Natural killer cell treated with Interleukin-12 subunit alpha and Interleukin-12 subunit beta and Interleukin-15 and Interleukin-18, amount 100 ng/mL, for 72 hours (primary cell): ENCODE measurements at regions not wholly inside any gene's neighbourhood (a gene's known extent, or its start where the extent isn't known, plus 50 kb on each side); places are given as distances from the start of the nearest gene placed in this dataset.
A peak's percentile ranks its signal among the peaks of the same experiment; 100 is the strongest.
"Not testable (repeated sequence)": the region's sequence is repeated elsewhere in the genome, so short reads cannot be mapped to it uniquely, and the experiment has no call there.

Experiments used
- ATAC-seq, 2 donors: fragments of 150-1000 bp; cut with Tn5 transposase in 1 of 2; sonication (Bioruptor Pico), chemical (Tn5 transposase) in 1 of 2; 2 replicates each; pipeline ENCODE4 v1.10.0; 2021
- DNase-seq: peaks from one replicate; pipeline ENCODE4 v3.0.0; 2022; ENCODE audit warnings: low spot score
- H3K27ac Mint-ChIP-seq, 2 donors: 1 replicate in 1 of 2; 2 replicates in 1 of 2; pipeline ENCODE4 v1.8.0; 2022; ENCODE audit warnings: mixed read lengths in 2 of 2, mild to moderate bottlenecking in 1 of 2, moderate library complexity in 1 of 2
- H3K27me3 Mint-ChIP-seq, 2 donors: 1 replicate in 1 of 2; 2 replicates in 1 of 2; pipeline ENCODE4 v1.8.0; 2022; ENCODE audit warnings: mixed read lengths in 2 of 2
- H3K36me3 Mint-ChIP-seq: one replicate; pipeline ENCODE4 v1.8.0; 2022; ENCODE audit warnings: mixed read lengths
- H3K4me1 Mint-ChIP-seq, 2 donors: 1 replicate in 1 of 2; 2 replicates in 1 of 2; pipeline ENCODE4 v1.8.0; 2022; ENCODE audit warnings: low read depth in 2 of 2, mixed read lengths in 2 of 2, mild to moderate bottlenecking in 1 of 2
- H3K4me3 Mint-ChIP-seq: one replicate; pipeline ENCODE4 v1.8.0; 2022; ENCODE audit warnings: mixed read lengths
- H3K9me3 Mint-ChIP-seq: 2 replicates; pipeline ENCODE4 v1.8.0; 2022; ENCODE audit warnings: mixed read lengths

DNA sequence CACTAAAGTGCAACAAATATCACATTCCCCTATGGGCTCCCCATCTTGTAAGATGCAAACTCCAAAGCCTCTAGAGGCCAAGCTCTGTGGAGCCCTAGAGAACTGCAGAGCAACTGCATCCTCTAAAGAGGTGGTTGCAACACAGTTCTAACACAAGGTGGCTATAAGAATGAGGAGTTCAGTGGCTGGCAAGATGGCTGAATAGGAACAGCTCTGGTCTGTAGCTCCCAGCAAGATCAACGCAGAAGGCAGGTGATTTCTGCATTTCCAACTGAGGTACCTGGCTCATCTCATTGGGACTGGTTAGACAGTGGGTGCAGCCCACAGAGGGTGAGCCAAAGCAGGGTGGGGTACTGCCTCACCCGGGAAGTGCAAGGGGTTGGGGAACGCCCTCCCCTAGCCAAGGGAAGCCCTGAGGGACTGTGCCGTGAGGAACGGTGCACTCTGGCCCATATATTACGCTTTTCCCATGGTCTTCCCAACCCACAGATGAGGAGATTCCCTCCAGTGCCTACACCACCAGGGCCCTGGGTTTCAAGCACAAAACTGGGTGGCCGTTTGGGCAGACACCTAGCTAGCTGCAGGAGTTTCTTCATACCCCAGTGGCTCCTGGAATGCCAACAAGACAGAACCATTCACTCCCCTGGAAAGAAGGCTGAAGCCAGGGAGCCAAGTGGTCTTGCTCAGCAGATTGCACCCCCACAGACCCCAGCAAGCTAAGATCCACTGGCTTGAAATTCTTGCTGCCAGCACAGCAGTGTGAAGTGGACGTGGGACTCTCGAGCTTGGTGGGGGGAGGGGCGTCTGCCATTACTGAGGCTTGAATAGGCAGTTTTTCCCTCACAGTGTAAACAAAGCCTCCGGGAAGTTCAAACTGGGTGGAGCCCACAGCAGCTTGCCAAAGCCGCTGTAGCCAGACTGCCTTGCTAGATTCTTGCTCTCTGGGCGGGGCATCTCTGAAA lies 188.6 kb upstream of the EGLN3 start:
- DNase-seq, H3K4me3 Mint-ChIP-seq, ATAC-seq, H3K4me1 Mint-ChIP-seq, H3K36me3 Mint-ChIP-seq, H3K27ac Mint-ChIP-seq, H3K27me3 Mint-ChIP-seq: not testable (repeated sequence)
- peaks cover 18% of the 10 kb centered on the region for H3K9me3 Mint-ChIP-seq

DNA sequence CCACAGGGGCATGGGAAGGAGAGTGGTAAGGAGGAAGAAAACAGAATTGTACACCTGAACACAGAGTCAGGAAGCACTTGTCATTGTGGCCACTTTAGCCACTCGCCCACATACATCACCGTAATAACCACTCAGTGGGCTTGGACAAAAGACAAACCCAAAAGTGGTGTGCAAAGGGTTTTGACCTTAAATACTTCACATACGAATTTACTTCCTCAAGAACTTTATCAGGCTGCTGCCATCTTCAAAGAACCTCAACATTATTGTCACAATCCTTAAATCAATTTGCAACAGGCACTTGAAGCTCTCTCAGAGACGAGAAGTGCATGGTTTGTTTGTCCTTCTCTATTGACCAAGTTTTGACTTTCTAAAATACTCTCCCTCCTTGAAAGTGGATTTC lies 187.3 kb upstream of the EGLN3 start:
- H3K36me3 Mint-ChIP-seq, result peaks cover 5% of the 10 kb centered on the region
- peaks cover 0 to 7% of the 10 kb centered on the region in 2 donors for H3K27me3 Mint-ChIP-seq
- no peaks in the 10 kb centered on the region for H3K4me1 Mint-ChIP-seq
- peaks cover 15% of the 10 kb centered on the region for H3K9me3 Mint-ChIP-seq
- DNase-seq, result no peak
- H3K4me3 Mint-ChIP-seq, result no peak overlapping the region
- no peak overlapping the region for H3K27ac Mint-ChIP-seq
- no peak for ATAC-seq

DNA sequence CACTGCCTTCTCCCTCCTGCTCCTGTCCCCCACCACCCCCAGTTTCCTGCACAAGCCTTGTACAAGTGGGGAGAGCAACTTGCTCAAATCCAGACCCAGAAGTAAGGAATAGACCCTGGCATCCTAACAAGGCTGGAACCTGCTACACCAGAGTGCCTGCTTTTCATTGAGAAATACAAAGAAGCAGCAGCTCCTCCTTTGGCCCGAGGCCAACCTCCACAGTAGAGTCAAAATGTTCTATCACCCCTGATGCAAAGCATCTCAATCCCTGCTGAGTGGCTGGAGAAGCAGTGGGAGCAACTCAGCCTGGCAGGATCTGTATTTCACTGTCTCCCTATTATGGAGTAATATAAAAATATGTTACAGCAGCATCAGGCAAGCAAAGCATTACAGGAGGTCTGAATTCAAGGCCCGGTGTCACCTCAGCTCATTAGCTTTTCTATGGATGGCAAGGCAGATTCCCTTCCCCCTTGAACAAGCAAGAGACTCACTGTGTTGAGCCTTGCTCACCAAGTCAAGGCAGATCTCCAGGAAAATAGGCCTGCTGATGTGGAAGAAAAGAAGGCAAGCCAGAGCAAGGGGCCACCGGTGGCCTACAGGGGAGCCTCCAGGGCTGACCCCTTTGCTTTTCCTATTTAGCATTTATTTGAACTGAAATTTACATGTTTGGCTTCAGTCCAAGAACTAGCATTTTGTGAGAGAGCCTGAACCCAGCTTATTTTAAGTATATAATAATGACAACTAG lies 186.3 kb upstream of the EGLN3 start:
- Mint-ChIP-seq H3K9me3 (peaks cover 10% of the 10 kb centered on the region), H3K36me3 (no peaks in the 10 kb centered on the region), H3K4me1 (no peaks in the 10 kb centered on the region), H3K27me3 (peaks cover 0 to 4% of the 10 kb centered on the region in 2 donors), H3K27ac (no peak overlapping the region), H3K4me3 (no peak overlapping the region)
- no peak for DNase-seq
- ATAC-seq, result no peak

- H3K9me3 Mint-ChIP-seq, result no peaks in the 10 kb centered on the region
- no peak overlapping the region for H3K4me3 Mint-ChIP-seq
- DNase-seq (no peak), ATAC-seq (no peak)
- H3K4me1 Mint-ChIP-seq, result no peaks in the 10 kb centered on the region
- no peak overlapping the region for H3K27ac Mint-ChIP-seq
- no peaks in the 10 kb centered on the region for H3K36me3 Mint-ChIP-seq
- H3K27me3 Mint-ChIP-seq, result peaks cover 4 to 7% of the 10 kb centered on the region in 2 donors
Observed at GRCh38 chr14:34135492-34135891, 184.6 kb upstream of the EGLN3 start.

DNA sequence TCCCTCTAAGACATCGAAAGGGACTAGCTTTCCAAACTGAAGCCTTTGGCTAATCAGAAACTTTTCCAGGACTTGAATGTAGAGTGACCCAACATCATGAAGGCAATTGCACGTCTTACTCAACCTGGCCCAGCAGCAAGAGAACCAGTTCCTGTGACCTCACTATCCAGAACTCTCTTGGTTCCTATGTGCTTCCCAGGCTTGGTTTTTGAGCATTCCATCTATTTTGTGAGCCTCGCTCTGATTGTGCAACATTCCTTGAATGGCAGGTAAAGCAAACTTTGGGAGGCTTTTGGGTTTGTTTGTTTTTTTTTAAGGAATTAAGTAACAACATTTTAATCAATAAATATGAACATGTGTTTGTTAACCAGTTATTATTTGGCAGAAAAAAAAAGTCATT lies 183.6 kb upstream of the EGLN3 start:
- Mint-ChIP-seq H3K27ac (no peak overlapping the region), H3K9me3 (no peaks in the 10 kb centered on the region), H3K27me3 (peaks cover 4 to 7% of the 10 kb centered on the region in 2 donors), H3K4me1 (no peaks in the 10 kb centered on the region), H3K36me3 (no peaks in the 10 kb centered on the region), H3K4me3 (no peak overlapping the region)
- DNase-seq, result no peak
- no peak for ATAC-seq

GRCh38 chr14:34129927-34130552 lies 179.2 kb upstream of the EGLN3 start:
- Mint-ChIP-seq H3K27ac (no peak overlapping the region), H3K4me3 (no peak overlapping the region), H3K4me1 (no peaks in the 10 kb centered on the region), H3K36me3 (no peaks in the 10 kb centered on the region), H3K9me3 (no peaks in the 10 kb centered on the region), H3K27me3 (peaks cover 7 to 9% of the 10 kb centered on the region in 2 donors)
- DNase-seq (no peak), ATAC-seq (no peak)

- H3K27ac Mint-ChIP-seq, result no peak overlapping the region
- no peak for ATAC-seq
- H3K36me3 Mint-ChIP-seq, result no peaks in the 10 kb centered on the region
- H3K27me3 Mint-ChIP-seq, result peaks cover 7 to 10% of the 10 kb centered on the region in 2 donors
- no peak for DNase-seq
- H3K4me3 Mint-ChIP-seq, result no peak overlapping the region
- H3K4me1 Mint-ChIP-seq, result no peaks in the 10 kb centered on the region
- H3K9me3 Mint-ChIP-seq, result no peaks in the 10 kb centered on the region
Observed at GRCh38 chr14:34128665-34129064, 177.8 kb upstream of the EGLN3 start.

GRCh38 chr14:34126586-34126985 lies 175.7 kb upstream of the EGLN3 start:
- Mint-ChIP-seq H3K4me1 (no peaks in the 10 kb centered on the region), H3K36me3 (no peaks in the 10 kb centered on the region), H3K4me3 (no peak overlapping the region), H3K27me3 (peaks cover 1 to 11% of the 10 kb centered on the region in 2 donors), H3K9me3 (no peaks in the 10 kb centered on the region), H3K27ac (no peak overlapping the region)
- DNase-seq (no peak), ATAC-seq (no peak)

- peaks cover 0 to 11% of the 10 kb centered on the region in 2 donors for H3K27me3 Mint-ChIP-seq
- no peak for ATAC-seq
- no peak overlapping the region for H3K4me3 Mint-ChIP-seq
Observed at GRCh38 chr14:34124585-34124984, 173.7 kb upstream of the EGLN3 start.

DNA sequence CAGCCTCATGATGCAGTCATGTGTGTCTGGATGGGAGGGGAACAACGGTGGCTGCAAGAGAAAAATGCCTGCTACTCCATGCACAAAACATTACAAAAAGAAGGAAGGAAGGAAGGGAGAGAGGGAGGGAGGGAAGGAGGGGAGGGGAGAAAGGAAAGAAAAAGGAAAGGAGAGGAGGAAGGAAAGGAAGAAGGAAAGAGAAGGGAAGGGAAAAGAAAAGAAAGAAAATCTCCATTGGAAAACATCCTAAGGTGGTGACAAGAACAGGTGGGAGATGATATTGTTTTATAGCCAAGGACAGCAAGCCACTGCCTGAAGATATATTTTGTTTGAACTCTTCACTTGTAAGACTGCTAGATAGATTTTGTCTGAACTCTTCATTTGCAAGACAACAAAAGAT lies 171.8 kb upstream of the EGLN3 start:
- ATAC-seq, result no peak
- no peak overlapping the region for H3K4me3 Mint-ChIP-seq

More at GRCh38 chr14:34124585-34124984, 173.7 kb upstream of the EGLN3 start:
- H3K4me1 Mint-ChIP-seq, result no peaks in the 10 kb centered on the region
- H3K36me3 Mint-ChIP-seq, result no peaks in the 10 kb centered on the region
- no peak overlapping the region for H3K27ac Mint-ChIP-seq
- no peaks in the 10 kb centered on the region for H3K9me3 Mint-ChIP-seq
- DNase-seq, result no peak

GRCh38 chr14:34122081-34122480 lies 171.2 kb upstream of the EGLN3 start:
- Mint-ChIP-seq H3K27ac (no peak overlapping the region), H3K4me3 (no peak overlapping the region), H3K36me3 (no peaks in the 10 kb centered on the region), H3K9me3 (no peaks in the 10 kb centered on the region), H3K4me1 (no peaks in the 10 kb centered on the region), H3K27me3 (peaks cover 0 to 11% of the 10 kb centered on the region in 2 donors)
- ATAC-seq (no peak), DNase-seq (no peak)

More for the DNA sequence above, 171.8 kb upstream of the EGLN3 start:
- Mint-ChIP-seq H3K36me3 (no peaks in the 10 kb centered on the region), H3K9me3 (no peaks in the 10 kb centered on the region), H3K27me3 (peaks cover 0 to 11% of the 10 kb centered on the region in 2 donors), H3K4me1 (no peaks in the 10 kb centered on the region), H3K27ac (no peak overlapping the region)
- DNase-seq, result no peak

DNA sequence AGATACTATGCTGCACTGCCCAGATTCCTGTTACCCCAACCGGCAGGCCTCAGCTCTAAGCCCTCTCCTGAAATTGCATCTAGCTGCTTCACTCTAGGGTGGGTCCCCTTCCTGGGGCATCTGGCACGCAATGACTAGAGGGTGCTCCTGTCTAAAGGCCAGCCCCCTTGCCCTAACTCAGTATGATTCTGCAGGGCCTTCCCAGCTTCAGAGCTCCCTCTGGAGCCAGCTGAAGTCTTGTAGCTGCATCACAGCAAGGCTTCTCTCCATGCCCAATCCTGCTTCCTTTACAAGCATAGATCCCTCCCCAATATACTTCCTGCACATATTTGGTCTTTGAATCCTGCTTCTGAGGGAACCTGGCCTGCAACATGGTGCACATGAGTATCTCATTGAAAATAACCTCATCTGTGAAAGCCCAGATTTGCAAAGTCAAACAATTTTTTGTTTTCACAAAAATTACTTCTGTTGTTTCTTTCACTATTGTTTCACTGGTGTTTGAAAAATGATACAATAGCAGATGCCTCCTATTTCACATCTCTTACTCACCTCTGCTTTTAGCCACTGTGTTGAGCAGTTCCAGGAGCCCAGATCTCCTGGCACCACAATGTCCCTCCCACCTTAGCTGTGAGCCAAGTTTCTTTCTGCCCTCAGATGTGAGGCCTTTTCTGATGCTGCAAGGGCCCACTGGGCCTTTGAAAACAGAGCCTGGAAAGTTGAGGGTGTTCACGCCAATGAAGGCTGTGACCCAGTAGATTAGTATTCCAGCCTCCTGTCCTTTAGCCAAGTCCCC lies 169.5 kb upstream of the EGLN3 start:
- H3K27me3 Mint-ChIP-seq, result peaks cover 6 to 11% of the 10 kb centered on the region in 2 donors
- peak in 1 of 2 donors; percentile 32 for ATAC-seq
- DNase-seq, result no peak
- H3K4me3 Mint-ChIP-seq, result no peak overlapping the region
- no peaks in the 10 kb centered on the region for H3K36me3 Mint-ChIP-seq
- H3K27ac Mint-ChIP-seq, result no peak overlapping the region
- peaks cover 3% of the 10 kb centered on the region for H3K9me3 Mint-ChIP-seq
- no peaks in the 10 kb centered on the region for H3K4me1 Mint-ChIP-seq
